CD4-positive, CD25-positive, alpha-beta regulatory T cell (primary cell): ENCODE measurements at regions not wholly inside any gene's neighbourhood (a gene's known extent, or its start where the extent isn't known, plus 50 kb on each side); places are given as distances from the start of the nearest gene placed in this dataset.
"Not testable (repeated sequence)": the region's sequence is repeated elsewhere in the genome, so short reads cannot be mapped to it uniquely, and the experiment has no call there.

ENCODE experiments used
- ATAC-seq, 2 donors: fragments of 150-1000 bp; cut with Tn5 transposase; one replicate each; pipeline ENCODE4 v1.10.0; 2021; ENCODE audit warnings: low read depth in 2 of 2, moderate number of reproducible peaks in 2 of 2, moderate library complexity in 1 of 2
- DNase-seq, 3 donors: peaks; one replicate each; pipeline versions ENCODE4 v3.0.0 to v3.0.0-alpha.2; 2012 to 2022; ENCODE audit warnings: mixed read lengths in 1 of 3
- H3K27ac ChIP-seq: one replicate; pipeline ENCODE4 v1.7.0; 2013; ENCODE audit warnings: mild to moderate bottlenecking, low read length; ENCODE audit not compliant: insufficient read depth, poor library complexity, severe bottlenecking
- H3K27me3 ChIP-seq: one replicate; pipeline ENCODE4 v1.7.0; 2013; ENCODE audit warnings: low read length; ENCODE audit not compliant: control insufficient read depth, insufficient read depth
- H3K36me3 ChIP-seq: one replicate; pipeline ENCODE4 v1.7.0; 2013; ENCODE audit warnings: mild to moderate bottlenecking, low read length, moderate library complexity; ENCODE audit not compliant: control insufficient read depth, insufficient read depth
- H3K4me1 ChIP-seq: 2 replicates; pipeline ENCODE4 v1.7.0; 2013; ENCODE audit warnings: mild to moderate bottlenecking, low read length; ENCODE audit not compliant: insufficient read depth, control insufficient read depth, poor library complexity, severe bottlenecking
- H3K4me3 ChIP-seq: one replicate; pipeline ENCODE4 v1.7.0; 2013; ENCODE audit warnings: low read depth, mild to moderate bottlenecking, low read length, moderate library complexity
- H3K9me3 ChIP-seq, 2 experiments: 1 replicate in 1 of 2; 2 replicates in 1 of 2; pipeline ENCODE4 v1.7.0; 2013; ENCODE audit warnings: low read length in 2 of 2, mild to moderate bottlenecking in 1 of 2, moderate library complexity in 1 of 2; ENCODE audit not compliant: control insufficient read depth in 2 of 2
- H3K27ac Mint-ChIP-seq, 3 donors: one replicate each; pipeline ENCODE4 v1.8.0; 2020 to 2022; ENCODE audit warnings: mild to moderate bottlenecking in 3 of 3, mixed read lengths in 3 of 3, moderate library complexity in 2 of 3
- H3K27me3 Mint-ChIP-seq: one replicate; pipeline ENCODE4 v1.8.0; 2022; ENCODE audit warnings: mild to moderate bottlenecking, mixed read lengths
- H3K36me3 Mint-ChIP-seq: one replicate; pipeline ENCODE4 v1.8.0; 2020; ENCODE audit warnings: mixed read lengths
- H3K4me1 Mint-ChIP-seq, 4 donors: one replicate each; pipeline ENCODE4 v1.8.0; 2020 to 2022; ENCODE audit warnings: mixed read lengths in 4 of 4, mild to moderate bottlenecking in 1 of 4
- H3K4me3 Mint-ChIP-seq, 4 donors: one replicate each; pipeline ENCODE4 v1.8.0; 2020 to 2022; ENCODE audit warnings: mild to moderate bottlenecking in 4 of 4, mixed read lengths in 4 of 4, moderate library complexity in 3 of 4
- H3K9me3 Mint-ChIP-seq, 7 donors: one replicate each; pipeline ENCODE4 v1.8.0; 2020 to 2022; ENCODE audit warnings: mixed read lengths in 7 of 7, mild to moderate bottlenecking in 3 of 7, moderate library complexity in 2 of 7

DNA sequence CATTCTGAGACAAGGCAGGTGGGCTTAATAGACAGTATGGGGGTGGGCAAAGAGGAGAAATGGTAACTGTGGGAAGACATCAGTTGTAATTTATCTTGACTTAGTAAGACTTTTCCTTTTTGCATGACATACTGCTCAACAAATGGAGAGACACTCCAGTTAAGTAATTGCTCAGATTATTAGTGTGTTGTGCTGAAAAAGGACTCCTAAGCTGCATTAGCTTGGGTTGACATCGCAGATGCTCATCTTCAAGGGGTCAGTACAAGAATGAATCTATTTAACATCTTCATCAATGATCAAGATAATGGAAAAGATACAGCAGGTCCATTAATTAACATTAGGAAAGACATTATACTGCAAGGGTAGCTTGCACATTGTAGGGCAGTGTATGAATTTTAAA lies 181.1 kb upstream of the ELAVL2 start:
- H3K36me3 ChIP-seq: no peaks in the 10 kb centered on the region
- Mint-ChIP-seq H3K9me3 (peaks cover 3 to 19% (median 7%) of the 10 kb centered on the region in 7 donors), H3K4me1 (no peaks in the 10 kb centered on the region), H3K27me3 (no peaks in the 10 kb centered on the region), H3K4me3 (no peak overlapping the region), H3K36me3 (no peaks in the 10 kb centered on the region), H3K27ac (no peak overlapping the region)
- H3K4me3 ChIP-seq: no peak overlapping the region
- no peak for DNase-seq
- ATAC-seq: no peak
- H3K27ac ChIP-seq: no peak overlapping the region
- no peaks in the 10 kb centered on the region for H3K9me3 ChIP-seq
- no peaks in the 10 kb centered on the region for H3K27me3 ChIP-seq
- H3K4me1 ChIP-seq: no peaks in the 10 kb centered on the region

DNA sequence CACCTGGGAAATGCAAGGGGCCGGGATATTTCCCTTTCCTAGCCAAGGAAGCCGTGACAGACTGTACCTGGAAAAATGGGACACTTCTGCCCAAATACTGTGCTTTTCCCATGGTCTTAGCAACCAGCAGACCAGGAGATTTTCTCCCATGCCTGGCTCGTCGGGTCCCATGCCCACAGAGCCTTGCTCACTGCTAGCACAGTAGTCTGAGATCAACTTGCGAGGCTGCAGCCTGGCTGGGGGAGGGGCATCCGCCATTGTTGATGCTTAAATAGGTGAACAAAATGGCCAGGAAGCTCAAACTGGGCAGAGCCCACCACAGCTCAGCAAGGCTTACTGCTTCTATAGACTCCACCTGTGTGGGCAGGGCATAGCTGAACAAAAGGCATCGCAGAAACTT lies 165.8 kb upstream of the ELAVL2 start:
- H3K27me3 ChIP-seq, H3K27ac Mint-ChIP-seq, H3K36me3 Mint-ChIP-seq, H3K9me3 ChIP-seq, DNase-seq, H3K4me1 ChIP-seq, ATAC-seq, H3K4me1 Mint-ChIP-seq, H3K4me3 Mint-ChIP-seq, H3K27ac ChIP-seq, H3K27me3 Mint-ChIP-seq, H3K36me3 ChIP-seq, H3K4me3 ChIP-seq: not testable (repeated sequence)
- peaks cover 0 to 31% (median 5%) of the 10 kb centered on the region in 7 donors for H3K9me3 Mint-ChIP-seq

DNA sequence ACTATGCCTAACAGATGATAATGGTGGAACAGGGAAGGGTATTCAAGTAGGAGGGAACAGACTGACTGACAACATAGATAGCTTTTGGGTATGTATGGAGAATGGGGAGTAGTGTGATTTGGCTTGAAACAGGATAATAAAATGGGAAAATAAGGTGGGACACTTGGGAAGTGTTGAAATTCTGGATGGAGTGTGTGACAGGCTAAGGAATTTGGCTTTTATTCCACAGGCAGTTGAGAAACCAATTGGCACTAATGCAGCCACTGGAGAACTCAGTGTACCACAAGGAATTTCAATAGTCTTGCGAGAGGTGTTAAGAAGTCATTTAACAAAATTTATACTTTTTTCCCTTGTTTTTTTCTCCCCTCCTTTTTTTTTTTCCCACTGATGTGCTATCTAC lies 153.5 kb upstream of the ELAVL2 start:
- peaks cover 0 to 26% (median 9%) of the 10 kb centered on the region in 7 donors for H3K9me3 Mint-ChIP-seq
- Histone ChIP-seq H3K36me3 (no peaks in the 10 kb centered on the region), H3K27me3 (no peaks in the 10 kb centered on the region), H3K27ac (no peak overlapping the region), H3K4me3 (no peak overlapping the region), H3K4me1 (no peaks in the 10 kb centered on the region), H3K9me3 (peaks cover 0 to 2% of the 10 kb centered on the region in 2 experiments)
- H3K4me1 Mint-ChIP-seq: no peaks in the 10 kb centered on the region
- no peak overlapping the region for H3K27ac Mint-ChIP-seq
- DNase-seq: no peak
- H3K4me3 Mint-ChIP-seq: no peak overlapping the region
- ATAC-seq: no peak
- no peaks in the 10 kb centered on the region for H3K27me3 Mint-ChIP-seq
- no peaks in the 10 kb centered on the region for H3K36me3 Mint-ChIP-seq

DNA sequence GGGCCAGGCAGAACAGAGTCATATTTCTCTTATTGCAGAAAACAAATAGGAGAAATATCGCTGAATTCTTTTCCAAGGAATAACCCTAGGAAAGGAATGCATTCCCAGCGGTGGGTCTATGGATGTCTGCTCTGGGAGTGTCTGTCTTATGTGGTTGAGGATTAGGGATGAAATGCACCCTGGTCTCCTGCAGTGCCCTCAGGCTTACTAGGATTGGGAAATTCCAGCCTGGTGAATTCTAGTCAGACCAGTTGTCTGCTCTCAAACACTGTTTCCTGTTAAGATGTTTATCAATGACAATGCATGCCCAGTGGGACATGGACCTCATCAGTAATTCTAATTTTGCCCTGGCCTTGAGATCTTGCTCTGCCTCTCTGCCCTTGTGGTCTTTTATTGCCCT lies 136.1 kb upstream of the ELAVL2 start:
- ATAC-seq (no peak), DNase-seq (no peak)
- Mint-ChIP-seq H3K36me3 (no peaks in the 10 kb centered on the region), H3K27me3 (no peaks in the 10 kb centered on the region), H3K4me3 (no peak overlapping the region), H3K9me3 (peaks cover 5 to 48% (median 8%) of the 10 kb centered on the region in 7 donors), H3K4me1 (no peaks in the 10 kb centered on the region), H3K27ac (no peak overlapping the region)
- Histone ChIP-seq H3K27me3 (no peaks in the 10 kb centered on the region), H3K9me3 (peaks cover 2 to 11% of the 10 kb centered on the region in 2 experiments), H3K36me3 (no peaks in the 10 kb centered on the region), H3K4me1 (no peaks in the 10 kb centered on the region), H3K4me3 (no peak overlapping the region), H3K27ac (no peak overlapping the region)

DNA sequence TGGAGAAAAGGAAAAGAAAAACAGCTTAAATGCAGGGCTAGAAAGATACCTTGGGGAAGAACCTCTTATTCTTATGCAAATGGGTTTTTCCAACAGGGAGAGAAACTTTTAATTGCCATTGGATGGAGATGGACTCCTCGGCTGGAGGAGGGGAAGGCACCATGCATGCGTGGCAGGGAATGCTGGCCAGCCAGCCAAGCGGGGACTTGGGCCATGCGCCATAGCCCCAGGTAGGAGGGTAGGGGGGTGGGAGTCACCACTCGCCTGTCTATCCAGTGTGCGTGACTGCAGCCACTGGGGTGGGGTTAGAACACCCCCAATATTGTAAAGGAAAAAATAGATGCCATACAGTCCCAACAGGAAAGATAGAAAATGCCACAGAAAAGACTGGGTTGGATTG lies 119.9 kb upstream of the ELAVL2 start:
- Mint-ChIP-seq H3K27me3 (no peaks in the 10 kb centered on the region), H3K9me3 (peaks cover 0 to 17% (median 3%) of the 10 kb centered on the region in 7 donors), H3K4me1 (no peaks in the 10 kb centered on the region), H3K4me3 (no peak overlapping the region), H3K27ac (no peak overlapping the region), H3K36me3 (no peaks in the 10 kb centered on the region)
- Histone ChIP-seq H3K4me1 (no peaks in the 10 kb centered on the region), H3K4me3 (no peak overlapping the region), H3K27me3 (no peaks in the 10 kb centered on the region), H3K9me3 (peaks cover 0 to 2% of the 10 kb centered on the region in 2 experiments), H3K36me3 (no peaks in the 10 kb centered on the region), H3K27ac (no peak overlapping the region)
- DNase-seq (no peak), ATAC-seq (no peak)

DNA sequence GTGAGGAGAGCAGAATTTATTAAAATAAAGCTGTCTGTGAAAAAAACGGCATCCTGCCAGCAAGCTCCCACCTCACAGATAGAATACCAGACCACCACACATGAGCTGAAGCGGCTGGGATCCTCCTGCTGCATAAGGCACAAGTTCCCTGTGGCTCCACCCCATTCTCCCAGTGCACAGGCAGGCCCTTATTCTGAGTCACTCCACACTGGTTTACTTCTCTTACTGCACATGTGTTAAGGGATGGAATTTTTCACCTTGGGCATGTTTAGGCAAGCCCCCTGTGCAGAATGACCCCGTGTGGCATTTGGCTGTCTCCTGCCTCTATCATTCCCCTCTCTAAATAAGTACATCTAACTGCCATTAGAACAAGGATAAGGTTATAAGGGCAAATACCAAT lies 115.0 kb upstream of the ELAVL2 start:
- ATAC-seq: no peak
- no peaks in the 10 kb centered on the region for H3K27me3 ChIP-seq
- H3K9me3 ChIP-seq: peaks cover 0 to 2% of the 10 kb centered on the region in 2 experiments
- no peak overlapping the region for H3K27ac ChIP-seq
- Mint-ChIP-seq H3K4me3 (no peak overlapping the region), H3K9me3 (peaks cover 0 to 17% (median 0%) of the 10 kb centered on the region in 7 donors), H3K27ac (no peak overlapping the region), H3K27me3 (no peaks in the 10 kb centered on the region), H3K4me1 (no peaks in the 10 kb centered on the region), H3K36me3 (no peaks in the 10 kb centered on the region)
- no peak for DNase-seq
- no peaks in the 10 kb centered on the region for H3K4me1 ChIP-seq
- no peaks in the 10 kb centered on the region for H3K36me3 ChIP-seq
- no peak overlapping the region for H3K4me3 ChIP-seq

DNA sequence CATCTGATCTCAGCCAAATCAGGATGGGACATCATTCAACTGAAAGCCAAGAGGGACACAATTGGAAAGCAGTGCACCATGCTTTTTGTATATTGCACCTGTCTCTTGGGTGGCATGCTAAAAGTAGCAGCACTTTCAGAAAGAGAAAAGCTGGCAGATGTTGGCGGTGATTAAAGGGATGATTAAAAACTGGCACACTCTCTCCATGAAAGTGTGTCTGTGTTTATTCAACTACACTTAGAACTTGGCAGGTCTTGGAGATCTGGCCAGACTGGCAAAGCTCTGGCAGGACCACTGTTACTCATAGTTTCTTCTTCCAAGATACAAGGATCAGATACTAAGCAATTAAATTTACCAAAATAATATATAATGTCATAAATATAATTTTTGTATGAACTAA lies 112.9 kb upstream of the ELAVL2 start:
- no peak overlapping the region for H3K27ac ChIP-seq
- DNase-seq (no peak), ATAC-seq (no peak)
- Mint-ChIP-seq H3K27ac (no peak overlapping the region), H3K27me3 (no peaks in the 10 kb centered on the region), H3K9me3 (peaks cover 0 to 10% (median 0%) of the 10 kb centered on the region in 7 donors), H3K4me1 (no peaks in the 10 kb centered on the region), H3K36me3 (no peaks in the 10 kb centered on the region), H3K4me3 (no peak overlapping the region)
- no peaks in the 10 kb centered on the region for H3K4me1 ChIP-seq
- H3K36me3 ChIP-seq: no peaks in the 10 kb centered on the region
- peaks cover 0 to 2% of the 10 kb centered on the region in 2 experiments for H3K9me3 ChIP-seq
- no peaks in the 10 kb centered on the region for H3K27me3 ChIP-seq
- no peak overlapping the region for H3K4me3 ChIP-seq

DNA sequence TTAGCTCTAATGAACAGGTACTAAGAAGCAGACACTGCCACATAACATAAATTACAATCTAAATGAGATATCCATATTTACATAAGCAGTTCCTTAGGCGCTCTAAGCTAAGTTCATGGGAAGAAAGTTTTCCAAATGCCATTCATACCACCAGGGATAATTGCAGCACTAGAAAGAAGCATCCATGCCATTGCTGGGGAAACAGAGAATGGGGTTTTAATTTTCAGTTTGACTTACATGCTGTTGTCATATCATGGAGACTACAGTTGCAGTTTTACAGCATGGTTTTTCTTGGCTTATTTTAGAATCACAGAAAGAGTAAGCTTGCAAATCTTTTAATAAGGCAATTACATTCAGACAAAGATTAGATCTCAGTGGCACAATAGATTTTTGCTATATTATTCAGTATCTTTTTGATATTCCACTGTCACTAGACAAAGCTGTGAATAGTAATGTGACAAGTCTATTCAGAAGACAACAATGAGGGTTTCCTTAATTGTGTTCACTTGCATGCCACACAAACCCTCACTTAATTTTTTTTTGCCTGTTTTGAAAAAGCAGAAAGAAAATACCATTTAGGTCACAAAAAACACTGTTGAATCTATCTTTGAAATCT lies 108.4 kb upstream of the ELAVL2 start:
- ATAC-seq (no peak), DNase-seq (no peak)
- H3K4me3 ChIP-seq: no peak overlapping the region
- H3K27ac ChIP-seq: no peak overlapping the region
- no peak overlapping the region for H3K27ac Mint-ChIP-seq
- peaks cover 0 to 2% of the 10 kb centered on the region in 2 experiments for H3K9me3 ChIP-seq
- H3K36me3 ChIP-seq: no peaks in the 10 kb centered on the region
- no peaks in the 10 kb centered on the region for H3K4me1 ChIP-seq
- no peaks in the 10 kb centered on the region for H3K4me1 Mint-ChIP-seq
- H3K27me3 ChIP-seq: no peaks in the 10 kb centered on the region
- H3K4me3 Mint-ChIP-seq: no peak overlapping the region
- H3K9me3 Mint-ChIP-seq: peaks cover 0 to 3% (median 0%) of the 10 kb centered on the region in 7 donors
- H3K27me3 Mint-ChIP-seq: no peaks in the 10 kb centered on the region
- no peaks in the 10 kb centered on the region for H3K36me3 Mint-ChIP-seq
